CD4-positive, alpha-beta T cell (primary cell): ENCODE measurements at regions not wholly inside any gene's neighbourhood (a gene's known extent, or its start where the extent isn't known, plus 50 kb on each side); places are given as distances from the start of the nearest gene placed in this dataset.

Experiments used
- ATAC-seq: fragments of 200-7000 bp; cut with Tn5 transposase; one replicate; pipeline ENCODE4 v1.10.0; 2022; ENCODE audit warnings: mild to moderate bottlenecking; ENCODE audit not compliant: poor library complexity
- CTCF ChIA-PET: fragments of 350-600 bp; sonication (Branson Sonifier 250); formaldehyde crosslinking; loops from one replicate; lab custom pipeline; 2021; ENCODE audit warnings: antibody characterized with exemption, inconsistent platforms; lab: Charles Lee
- POLR2A ChIA-PET: fragments of 350-600 bp; sonication (Branson Sonifier 250); formaldehyde crosslinking; loops from one replicate; lab custom pipeline; 2021; ENCODE audit warnings: antibody characterized with exemption, inconsistent platforms; lab: Charles Lee
- DNase-seq, 14 experiments: peaks; one replicate each; pipeline ENCODE4 v3.0.0-alpha.2; 2013 to 2020; ENCODE audit warnings: mixed read lengths in 2 of 14
- H3K27ac ChIP-seq, 2 donors: one replicate each; pipeline versions ENCODE4 v1.5.1 to v1.7.0; 2013; ENCODE audit warnings: low read length in 2 of 2, low read depth in 1 of 2, mild to moderate bottlenecking in 1 of 2
- H3K27me3 ChIP-seq, 2 experiments: 1 replicate in 1 of 2; 2 replicates in 1 of 2; pipeline versions ENCODE4 v1.6.1 to v1.7.0; 2013; ENCODE audit warnings: low read length in 2 of 2, control low read depth in 1 of 2, mild to moderate bottlenecking in 1 of 2, moderate library complexity in 1 of 2; ENCODE audit not compliant: insufficient read depth in 2 of 2, control insufficient read depth in 1 of 2
- H3K36me3 ChIP-seq: one replicate; pipeline ENCODE4 v1.6.1; 2013; ENCODE audit warnings: low read length, control low read depth; ENCODE audit not compliant: insufficient read depth
- H3K4me1 ChIP-seq: one replicate; pipeline ENCODE4 v1.6.1; 2013; ENCODE audit warnings: low read length, control low read depth; ENCODE audit not compliant: insufficient read depth
- H3K4me3 ChIP-seq: one replicate; pipeline ENCODE4 v1.5.1; 2013; ENCODE audit warnings: mild to moderate bottlenecking, low read length, moderate library complexity
- H3K9me3 ChIP-seq, 2 experiments: 1 replicate in 1 of 2; 2 replicates in 1 of 2; pipeline versions ENCODE4 v1.6.1 to v1.7.0; 2013; ENCODE audit warnings: low read length in 2 of 2, mild to moderate bottlenecking in 2 of 2, control low read depth in 1 of 2, moderate library complexity in 1 of 2; ENCODE audit not compliant: control insufficient read depth in 1 of 2, insufficient read depth in 1 of 2
- H3K27ac Mint-ChIP-seq: one replicate; pipeline ENCODE4 v1.8.0; 2020; ENCODE audit warnings: mixed read lengths
- H3K27me3 Mint-ChIP-seq: one replicate; pipeline ENCODE4 v1.8.0; 2021; ENCODE audit warnings: mixed read lengths
- H3K36me3 Mint-ChIP-seq: one replicate; pipeline ENCODE4 v1.8.0; 2021; ENCODE audit warnings: low read depth, mixed read lengths
- H3K4me1 Mint-ChIP-seq: one replicate; pipeline ENCODE4 v1.8.0; 2021; ENCODE audit warnings: low read depth, mixed read lengths
- H3K4me3 Mint-ChIP-seq: one replicate; pipeline ENCODE4 v1.8.0; 2020; ENCODE audit warnings: mild to moderate bottlenecking, mixed read lengths
- H3K9me3 Mint-ChIP-seq: one replicate; pipeline ENCODE4 v1.8.0; 2020; ENCODE audit warnings: mixed read lengths
- CTCF ChIP-seq: fragments of 200-600 bp; IDR thresholded peaks from one replicate; pipeline ENCODE4 v1.8.0; 2022; ENCODE audit warnings: antibody characterized with exemption, mild to moderate bottlenecking
- intact Hi-C, 2 experiments: fragments of 100-400 bp; cut with DNase I in 1 of 2; cut with micrococcal nuclease in 1 of 2; formaldehyde crosslinking; loops; one replicate each; pipeline versions ENCODE4 v1.15.1 to v1.9.0; 2023 to 2025; cut with DNase I, micrococcal nuclease

GRCh38 chr13:88377852-88378251 lies 706.7 kb downstream of the SLITRK5 start:
- ATAC-seq = no peak

GRCh38 chr13:88384542-88384941 lies 713.4 kb downstream of the SLITRK5 start:
- Mint-ChIP-seq H3K9me3 (no peaks in the 10 kb centered on the region), H3K27ac (no peak overlapping the region), H3K4me3 (no peak overlapping the region), H3K4me1 (no peaks in the 10 kb centered on the region), H3K36me3 (no peaks in the 10 kb centered on the region), H3K27me3 (no peaks in the 10 kb centered on the region)
- H3K36me3 ChIP-seq = no peaks in the 10 kb centered on the region
- H3K9me3 ChIP-seq = peaks cover 0 to 9% of the 10 kb centered on the region in 2 experiments
- H3K27me3 ChIP-seq = no peaks in the 10 kb centered on the region
- H3K27ac ChIP-seq = no peak overlapping the region
- no peak for TF ChIP-seq CTCF
- CTCF ChIA-PET = no interaction called here
- DNase-seq = no peak
- H3K4me1 ChIP-seq = no peaks in the 10 kb centered on the region
- no peak for ATAC-seq
- intact Hi-C loops = no loop called here
- POLR2A ChIA-PET = no interaction called here
- no peak overlapping the region for H3K4me3 ChIP-seq

More at GRCh38 chr13:88377852-88378251, 706.7 kb downstream of the SLITRK5 start:
- Histone ChIP-seq H3K4me1 (no peaks in the 10 kb centered on the region), H3K9me3 (no peaks in the 10 kb centered on the region), H3K36me3 (no peaks in the 10 kb centered on the region), H3K4me3 (no peak overlapping the region), H3K27ac (no peak overlapping the region), H3K27me3 (no peaks in the 10 kb centered on the region)
- Mint-ChIP-seq H3K36me3 (no peaks in the 10 kb centered on the region), H3K4me1 (no peaks in the 10 kb centered on the region), H3K27ac (no peak overlapping the region), H3K4me3 (no peak overlapping the region), H3K9me3 (no peaks in the 10 kb centered on the region), H3K27me3 (no peaks in the 10 kb centered on the region)
- ChIA-PET CTCF (no interaction called here), POLR2A (no interaction called here)
- intact Hi-C loops = no loop called here
- TF ChIP-seq CTCF = no peak
- no peak for DNase-seq

- Histone ChIP-seq H3K4me3 (no peak overlapping the region), H3K36me3 (no peaks in the 10 kb centered on the region), H3K9me3 (peaks cover 4 to 9% of the 10 kb centered on the region in 2 experiments), H3K4me1 (no peaks in the 10 kb centered on the region), H3K27ac (no peak overlapping the region), H3K27me3 (no peaks in the 10 kb centered on the region)
- DNase-seq (no peak), ATAC-seq (no peak)
- TF ChIP-seq CTCF = no peak
- POLR2A ChIA-PET = no interaction called here
- CTCF ChIA-PET = interaction anchor here (1.1 kb wide), 1 partner anchor 9 kb away, joined by 3 read pairs; no protein-coding TSS in a partner anchor
- peaks cover 3% of the 10 kb centered on the region for H3K9me3 Mint-ChIP-seq
- intact Hi-C loops = no loop called here
- H3K27me3 Mint-ChIP-seq = no peaks in the 10 kb centered on the region
- no peak overlapping the region for H3K27ac Mint-ChIP-seq
- H3K36me3 Mint-ChIP-seq = no peaks in the 10 kb centered on the region
- H3K4me1 Mint-ChIP-seq = no peaks in the 10 kb centered on the region
- no peak overlapping the region for H3K4me3 Mint-ChIP-seq
Observed at GRCh38 chr13:88395804-88396203, 724.6 kb downstream of the SLITRK5 start.
